IPS-18a (cell line): ENCODE measurements at regions not wholly inside any gene's neighbourhood (a gene's known extent, or its start where the extent isn't known, plus 50 kb on each side); places are given as distances from the start of the nearest gene placed in this dataset.

Source experiments
- H3K27ac ChIP-seq: one replicate; pipeline ENCODE4 v1.5.1; 2013; ENCODE audit warnings: low read length
- H3K27me3 ChIP-seq: one replicate; pipeline ENCODE4 v1.6.1; 2013; ENCODE audit warnings: mild to moderate bottlenecking, low read length; ENCODE audit not compliant: control insufficient read depth, insufficient read depth
- H3K36me3 ChIP-seq: one replicate; pipeline ENCODE4 v1.6.1; 2013; ENCODE audit warnings: low read depth, low read length; ENCODE audit not compliant: control insufficient read depth
- H3K4me1 ChIP-seq: one replicate; pipeline ENCODE4 v1.6.1; 2013; ENCODE audit warnings: low read depth, low read length; ENCODE audit not compliant: control insufficient read depth
- H3K4me3 ChIP-seq: one replicate; pipeline ENCODE4 v1.5.1; 2013; ENCODE audit warnings: low read length
- H3K9ac ChIP-seq: one replicate; pipeline ENCODE4 v1.6.1; 2013; ENCODE audit warnings: mild to moderate bottlenecking, low read length, moderate library complexity
- H3K9me3 ChIP-seq: one replicate; pipeline ENCODE4 v1.6.1; 2013; ENCODE audit warnings: low read depth, low read length; ENCODE audit not compliant: control insufficient read depth

DNA sequence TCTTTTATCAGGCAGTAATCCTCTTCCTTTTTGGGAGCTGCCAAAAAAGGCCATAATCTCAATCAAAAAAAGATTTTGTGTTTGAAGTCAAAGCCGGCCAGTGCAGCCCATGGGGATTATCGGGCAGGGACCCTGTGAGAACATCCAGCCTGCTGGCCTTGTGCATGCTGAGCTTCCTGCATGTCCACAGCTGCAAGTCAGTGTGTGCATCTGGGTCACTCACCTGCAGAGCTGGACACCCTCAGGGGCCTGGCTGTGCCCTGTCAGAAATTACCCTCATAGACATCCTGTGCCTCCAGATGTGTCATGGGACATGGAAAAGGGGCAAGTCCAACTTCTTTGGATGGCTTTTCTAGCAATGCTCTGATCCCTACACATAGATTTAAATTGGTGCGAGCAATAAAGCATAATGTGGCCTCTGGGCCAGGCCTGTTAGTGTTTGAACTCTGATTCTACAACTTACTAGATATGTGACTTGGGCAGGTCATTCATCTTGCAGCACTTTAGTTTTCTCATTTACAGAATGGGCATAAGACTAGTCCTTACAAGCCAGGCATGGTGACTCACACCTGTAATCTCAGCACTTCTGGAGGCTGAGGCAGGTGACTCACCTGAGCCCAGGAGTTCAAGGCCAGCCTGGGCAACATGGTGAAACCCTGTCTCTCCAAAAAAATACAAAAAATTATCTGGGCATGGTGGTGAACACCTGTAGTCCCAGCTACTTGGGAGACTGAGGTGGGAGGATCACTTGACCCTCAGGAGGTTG lies 81.6 kb upstream of the LARGE1 start:
- Histone ChIP-seq H3K27ac (no peak overlapping the region), H3K9me3 (peaks cover 12% of the 10 kb centered on the region)

DNA sequence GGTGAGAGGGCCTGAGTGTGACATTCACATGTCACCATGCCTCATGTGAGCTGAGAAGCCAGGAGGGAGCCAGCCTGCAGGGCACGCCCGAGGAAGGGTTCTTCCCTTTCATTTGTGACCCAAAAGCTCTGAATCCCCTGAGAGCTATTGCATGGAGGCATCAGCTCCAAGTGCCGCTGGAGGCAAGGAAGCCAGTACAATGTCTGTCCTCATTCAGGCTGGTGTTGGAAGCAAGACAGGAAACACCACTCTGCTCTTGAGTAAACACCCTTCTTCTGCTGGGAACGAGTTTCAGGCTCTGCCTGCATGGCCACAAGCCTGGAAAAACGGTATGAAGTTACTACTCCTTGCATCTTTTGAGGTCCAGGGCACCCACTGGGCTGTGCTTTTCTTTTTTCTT lies 83.8 kb upstream of the LARGE1 start:
- Histone ChIP-seq H3K4me1 (no peaks in the 10 kb centered on the region), H3K27ac (no peak overlapping the region), H3K36me3 (no peaks in the 10 kb centered on the region), H3K9me3 (peaks cover 6% of the 10 kb centered on the region), H3K27me3 (no peaks in the 10 kb centered on the region), H3K4me3 (no peak overlapping the region), H3K9ac (no peak overlapping the region)

More for the DNA sequence above, 81.6 kb upstream of the LARGE1 start:
- Histone ChIP-seq H3K4me1 (no peaks in the 10 kb centered on the region), H3K9ac (no peak overlapping the region), H3K27me3 (no peaks in the 10 kb centered on the region), H3K36me3 (no peaks in the 10 kb centered on the region), H3K4me3 (no peak overlapping the region)

GRCh38 chr22:34010259-34010658 lies 90.0 kb upstream of the LARGE1 start:
- Histone ChIP-seq H3K27me3 (no peaks in the 10 kb centered on the region), H3K27ac (no peak overlapping the region)

DNA sequence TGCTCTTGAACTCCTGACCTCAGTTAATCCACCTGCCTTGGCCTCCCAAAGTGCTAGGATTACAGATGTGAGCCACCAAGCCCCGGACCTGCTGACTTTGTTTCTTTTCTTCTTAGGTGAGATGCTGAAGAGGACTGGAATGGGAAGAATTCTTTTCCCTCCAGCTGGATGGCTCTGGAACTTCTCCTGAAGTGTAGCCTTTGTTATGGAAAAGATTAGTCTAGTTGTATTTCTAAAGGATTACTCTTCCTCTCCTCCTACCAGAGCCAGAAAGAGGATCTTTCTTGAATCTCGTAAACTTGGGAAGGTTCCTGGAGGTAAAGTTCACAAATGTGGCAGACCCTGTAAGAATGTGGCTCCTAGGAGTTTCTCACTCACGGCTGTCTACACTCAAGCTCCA lies 95.4 kb upstream of the LARGE1 start:
- H3K4me3 ChIP-seq: no peak overlapping the region
- no peak overlapping the region for H3K27ac ChIP-seq
- H3K27me3 ChIP-seq: no peaks in the 10 kb centered on the region
- no peak overlapping the region for H3K9ac ChIP-seq
- H3K36me3 ChIP-seq: no peaks in the 10 kb centered on the region
- H3K4me1 ChIP-seq: no peaks in the 10 kb centered on the region
- H3K9me3 ChIP-seq: peaks cover 5% of the 10 kb centered on the region

More at GRCh38 chr22:34010259-34010658, 90.0 kb upstream of the LARGE1 start:
- Histone ChIP-seq H3K9me3 (peaks cover 5% of the 10 kb centered on the region), H3K36me3 (no peaks in the 10 kb centered on the region), H3K4me3 (no peak overlapping the region), H3K4me1 (no peaks in the 10 kb centered on the region), H3K9ac (no peak overlapping the region)

- Histone ChIP-seq H3K4me1 (no peaks in the 10 kb centered on the region), H3K4me3 (no peak overlapping the region), H3K36me3 (no peaks in the 10 kb centered on the region), H3K27me3 (no peaks in the 10 kb centered on the region), H3K9me3 (peaks cover 5% of the 10 kb centered on the region), H3K9ac (no peak overlapping the region), H3K27ac (no peak overlapping the region)
These were observed 96.9 kb upstream of the LARGE1 start for GRCh38 chr22:34017205-34017604.

- H3K27me3 ChIP-seq: no peaks in the 10 kb centered on the region
- H3K9ac ChIP-seq: no peak overlapping the region
- no peak overlapping the region for H3K27ac ChIP-seq
- H3K36me3 ChIP-seq: no peaks in the 10 kb centered on the region
- no peak overlapping the region for H3K4me3 ChIP-seq
- peaks cover under 1% of the 10 kb centered on the region for H3K9me3 ChIP-seq
- no peaks in the 10 kb centered on the region for H3K4me1 ChIP-seq
These were observed 99.0 kb upstream of the LARGE1 start for GRCh38 chr22:34019190-34019845.

- Histone ChIP-seq H3K4me3 (no peak overlapping the region), H3K36me3 (no peaks in the 10 kb centered on the region), H3K27me3 (no peaks in the 10 kb centered on the region), H3K27ac (no peak overlapping the region), H3K9me3 (no peaks in the 10 kb centered on the region), H3K4me1 (no peaks in the 10 kb centered on the region), H3K9ac (no peak overlapping the region)
These were observed 114.9 kb upstream of the LARGE1 start for GRCh38 chr22:34035209-34035608.

- Histone ChIP-seq H3K4me3 (no peak overlapping the region), H3K27me3 (no peaks in the 10 kb centered on the region), H3K4me1 (no peaks in the 10 kb centered on the region), H3K9ac (no peak overlapping the region), H3K36me3 (no peaks in the 10 kb centered on the region), H3K27ac (no peak overlapping the region), H3K9me3 (no peaks in the 10 kb centered on the region)
These were observed 116.7 kb upstream of the LARGE1 start for GRCh38 chr22:34036931-34037330.

- Histone ChIP-seq H3K36me3 (no peaks in the 10 kb centered on the region), H3K4me3 (no peak overlapping the region), H3K27ac (no peak overlapping the region), H3K9ac (no peak overlapping the region), H3K9me3 (no peaks in the 10 kb centered on the region), H3K4me1 (no peaks in the 10 kb centered on the region), H3K27me3 (no peaks in the 10 kb centered on the region)
These were observed 118.7 kb upstream of the LARGE1 start for GRCh38 chr22:34038801-34039555.

- Histone ChIP-seq H3K9me3 (no peaks in the 10 kb centered on the region), H3K4me3 (no peak overlapping the region), H3K9ac (no peak overlapping the region), H3K4me1 (no peaks in the 10 kb centered on the region), H3K27ac (no peak overlapping the region), H3K36me3 (no peaks in the 10 kb centered on the region), H3K27me3 (no peaks in the 10 kb centered on the region)
These were observed 125.0 kb upstream of the LARGE1 start for GRCh38 chr22:34045311-34045710.

GRCh38 chr22:34055525-34056200 lies 135.4 kb upstream of the LARGE1 start:
- H3K27ac ChIP-seq: no peak overlapping the region
- H3K4me1 ChIP-seq: no peaks in the 10 kb centered on the region
- H3K9ac ChIP-seq: no peak overlapping the region
- H3K9me3 ChIP-seq: no peaks in the 10 kb centered on the region
- no peaks in the 10 kb centered on the region for H3K27me3 ChIP-seq
- H3K4me3 ChIP-seq: no peak overlapping the region
- H3K36me3 ChIP-seq: no peaks in the 10 kb centered on the region
